PC-9 (cell line): ENCODE measurements at regions not wholly inside any gene's neighbourhood (a gene's known extent, or its start where the extent isn't known, plus 50 kb on each side); places are given as distances from the start of the nearest gene placed in this dataset.

ENCODE experiments used
- BruUV-seq: library from RNA; stranded (reverse); fragments of 400-500 nt; replicated peaks from 2 replicates; lab custom pipeline; 2021; lab: Mats Ljungman, UMichigan
- CTCF ChIA-PET: fragments of 300-600 bp; sonication (Branson Sonifier 250); formaldehyde crosslinking; loops from one replicate; lab custom pipeline; 2022; ENCODE audit warnings: antibody characterized with exemption; lab: Charles Lee
- POLR2A ChIA-PET: fragments of 300-600 bp; sonication (Branson Sonifier 250); formaldehyde crosslinking; loops from one replicate; lab custom pipeline; 2022; ENCODE audit warnings: antibody characterized with exemption; ENCODE audit not compliant: unreplicated experiment; lab: Charles Lee
- DNase-seq, 2 experiments: peaks; one replicate each; pipeline versions ENCODE4 v3.0.0 to v3.0.0-alpha.2; 2015 to 2022; ENCODE audit warnings: mixed read lengths in 1 of 2
- H2AFZ ChIP-seq: fragments of 200-600 bp; sonication (generic); 2 replicates; pipeline ENCODE4 v1.8.1; 2017; ENCODE audit warnings: antibody characterized with exemption
- H3F3A ChIP-seq: fragments of 200-600 bp; sonication (generic); 2 replicates; pipeline ENCODE4 v1.8.1; 2017; ENCODE audit warnings: antibody characterized with exemption, mild to moderate bottlenecking, low read depth; ENCODE audit not compliant: insufficient read depth
- H3K27ac ChIP-seq: fragments of 200-600 bp; sonication (generic); 2 replicates; pipeline ENCODE4 v1.6.1; 2016; ENCODE audit warnings: mixed run types
- H3K27me3 ChIP-seq: fragments of 200-600 bp; sonication (generic); 2 replicates; pipeline ENCODE4 v1.6.1; 2016; ENCODE audit warnings: low read depth, mixed run types; ENCODE audit not compliant: insufficient read depth
- H3K36me3 ChIP-seq: fragments of 200-600 bp; sonication (generic); 2 replicates; pipeline ENCODE4 v1.6.1; 2016; ENCODE audit warnings: low read depth, mixed run types
- H3K4me1 ChIP-seq: fragments of 200-600 bp; sonication (generic); replicated peaks from 2 replicates; pipeline ENCODE4 v1.6.1; 2016; ENCODE audit warnings: mixed run types; ENCODE audit not compliant: insufficient read depth
- H3K4me2 ChIP-seq: fragments of 200-600 bp; sonication (generic); 2 replicates; pipeline ENCODE4 v1.6.1; 2017; ENCODE audit warnings: mixed run types
- H3K4me3 ChIP-seq: fragments of 200-600 bp; sonication (generic); 2 replicates; pipeline ENCODE4 v1.6.1; 2016; ENCODE audit warnings: mixed run types
- H3K79me2 ChIP-seq: fragments of 200-600 bp; sonication (generic); 2 replicates; pipeline ENCODE4 v1.6.1; 2017; ENCODE audit warnings: low read depth, mixed run types
- H3K9me2 ChIP-seq: fragments of 200-600 bp; sonication (generic); 2 replicates; pipeline ENCODE4 v1.8.1; 2017; ENCODE audit warnings: mild to moderate bottlenecking; ENCODE audit not compliant: insufficient read depth
- H3K9me3 ChIP-seq: fragments of 200-600 bp; sonication (generic); 2 replicates; pipeline ENCODE4 v1.8.1; 2016; ENCODE audit warnings: low read depth; ENCODE audit not compliant: insufficient read depth
- H4K20me1 ChIP-seq: fragments of 200-600 bp; sonication (generic); 2 replicates; pipeline ENCODE4 v1.8.1; 2017; ENCODE audit not compliant: insufficient read depth
- CTCF ChIP-seq: fragments of 200-600 bp; sonication (generic); conservative IDR thresholded peaks from 2 replicates; pipeline ENCODE4 v1.6.1; 2017; ENCODE audit warnings: mixed run types, antibody characterized with exemption, mild to moderate bottlenecking, moderate library complexity
- EZH2 ChIP-seq: fragments of 200-600 bp; sonication (generic); IDR thresholded peaks from 2 replicates; pipeline ENCODE4 v1.8.0; 2017; ENCODE audit warnings: antibody characterized with exemption, low read depth
- intact Hi-C: fragments of 100-400 bp; cut with micrococcal nuclease; formaldehyde crosslinking; loops from one replicate; pipeline ENCODE4 v1.10.0; 2022; ENCODE audit not compliant: unreplicated experiment

- Histone ChIP-seq H3K4me2 (no peak overlapping the region), H3K36me3 (no peaks in the 10 kb centered on the region), H2AFZ (no peak overlapping the region), H3K79me2 (no peaks in the 10 kb centered on the region), H3K9me3 (no peaks in the 10 kb centered on the region), H3K27me3 (no peaks in the 10 kb centered on the region), H3K4me1 (no peaks in the 10 kb centered on the region), H3K9me2 (no peaks in the 10 kb centered on the region; the same call in 1 of the 2 replicates), H3K4me3 (no peak overlapping the region), H4K20me1 (no peaks in the 10 kb centered on the region), H3F3A (no peaks in the 10 kb centered on the region), H3K27ac (no peak overlapping the region)
- no peak for DNase-seq
- no TSS peak for BruUV-seq
- TF ChIP-seq EZH2: no peak
- no peak for TF ChIP-seq CTCF
- intact Hi-C loops: no loop called here
- POLR2A ChIA-PET: no interaction called here
- CTCF ChIA-PET: no interaction called here
Measured at GRCh38 chr4:31735004-31735403, 1014.8 kb downstream of the PCDH7 start.

GRCh38 chr4:31737419-31737818, 1017.2 kb downstream of the PCDH7 start:
- no peaks in the 10 kb centered on the region for H3K79me2 ChIP-seq
- no peak for DNase-seq
- POLR2A ChIA-PET: no interaction called here
- H3K9me2 ChIP-seq: no peaks in the 10 kb centered on the region; the same call in 1 of the 2 replicates
- H3K27ac ChIP-seq: no peak overlapping the region
- H3F3A ChIP-seq: no peaks in the 10 kb centered on the region
- H3K36me3 ChIP-seq: no peaks in the 10 kb centered on the region
- no peaks in the 10 kb centered on the region for H3K4me1 ChIP-seq
- H3K4me3 ChIP-seq: no peak overlapping the region
- no TSS peak for BruUV-seq
- intact Hi-C loops: no loop called here
- H3K27me3 ChIP-seq: no peaks in the 10 kb centered on the region
- no peaks in the 10 kb centered on the region for H4K20me1 ChIP-seq
- no peaks in the 10 kb centered on the region for H3K9me3 ChIP-seq
- no peak overlapping the region for H3K4me2 ChIP-seq
- CTCF ChIA-PET: no interaction called here
- no peak overlapping the region for H2AFZ ChIP-seq
- TF ChIP-seq EZH2 (no peak), CTCF (no peak)

- no peaks in the 10 kb centered on the region; the same call in 1 of the 2 replicates for H3K9me2 ChIP-seq
- BruUV-seq: no TSS peak
- intact Hi-C loops: no loop called here
- H2AFZ ChIP-seq: no peak overlapping the region
- H3K4me3 ChIP-seq: no peak overlapping the region
- no peaks in the 10 kb centered on the region for H3F3A ChIP-seq
- no peaks in the 10 kb centered on the region for H3K36me3 ChIP-seq
- no peaks in the 10 kb centered on the region for H3K79me2 ChIP-seq
- ChIA-PET POLR2A (no interaction called here), CTCF (no interaction called here)
- no peak for DNase-seq
- H3K9me3 ChIP-seq: no peaks in the 10 kb centered on the region
- no peaks in the 10 kb centered on the region for H4K20me1 ChIP-seq
- H3K27me3 ChIP-seq: no peaks in the 10 kb centered on the region
- no peak overlapping the region for H3K27ac ChIP-seq
- H3K4me2 ChIP-seq: no peak overlapping the region
- no peak for TF ChIP-seq CTCF
- TF ChIP-seq EZH2: no peak
- H3K4me1 ChIP-seq: no peaks in the 10 kb centered on the region
Measured at GRCh38 chr4:31741326-31741725, 1021.2 kb downstream of the PCDH7 start.
